GM21360 (cell line): ENCODE measurements at regions not wholly inside any gene's neighbourhood (a gene's known extent, or its start where the extent isn't known, plus 50 kb on each side); places are given as distances from the start of the nearest gene placed in this dataset.
"Not testable (repeated sequence)": the region's sequence is repeated elsewhere in the genome, so short reads cannot be mapped to it uniquely, and the experiment has no call there.

Experiments
- ATAC-seq: cut with Tn5 transposase; IDR thresholded peaks from one replicate; pipeline ENCODE4 v1.9.1; 2021; ENCODE audit warnings: mild to moderate bottlenecking, moderate library complexity; ENCODE audit not compliant: unreplicated experiment

GRCh38 chr3:99586701-99587100, 51.7 kb upstream of the COL8A1 start:
- no peak for ATAC-seq

DNA sequence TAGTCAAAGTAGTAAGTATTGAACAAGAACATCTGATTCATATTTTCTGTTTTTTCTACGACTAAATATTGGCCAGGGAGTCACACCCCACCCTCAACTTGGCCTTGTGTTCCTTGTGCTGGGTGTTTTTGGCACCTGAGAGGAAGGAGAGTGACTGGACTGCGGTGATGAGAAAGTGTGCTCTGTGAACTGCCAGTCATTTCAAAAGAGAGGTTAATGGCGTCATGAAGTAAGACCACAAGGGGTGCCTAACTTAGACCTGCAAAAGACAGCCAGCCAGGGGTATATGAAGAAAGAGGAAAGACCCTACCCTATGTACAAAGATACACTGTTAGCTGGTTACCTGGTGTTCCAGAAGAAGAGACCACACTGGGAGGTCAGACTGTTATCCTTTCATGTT, 58.4 kb upstream of the COL8A1 start:
- ATAC-seq, result no peak

GRCh38 chr3:99579246-99579645, 59.1 kb upstream of the COL8A1 start:
- no peak for ATAC-seq

GRCh38 chr3:99578339-99578970, 59.9 kb upstream of the COL8A1 start:
- no peak for ATAC-seq

DNA sequence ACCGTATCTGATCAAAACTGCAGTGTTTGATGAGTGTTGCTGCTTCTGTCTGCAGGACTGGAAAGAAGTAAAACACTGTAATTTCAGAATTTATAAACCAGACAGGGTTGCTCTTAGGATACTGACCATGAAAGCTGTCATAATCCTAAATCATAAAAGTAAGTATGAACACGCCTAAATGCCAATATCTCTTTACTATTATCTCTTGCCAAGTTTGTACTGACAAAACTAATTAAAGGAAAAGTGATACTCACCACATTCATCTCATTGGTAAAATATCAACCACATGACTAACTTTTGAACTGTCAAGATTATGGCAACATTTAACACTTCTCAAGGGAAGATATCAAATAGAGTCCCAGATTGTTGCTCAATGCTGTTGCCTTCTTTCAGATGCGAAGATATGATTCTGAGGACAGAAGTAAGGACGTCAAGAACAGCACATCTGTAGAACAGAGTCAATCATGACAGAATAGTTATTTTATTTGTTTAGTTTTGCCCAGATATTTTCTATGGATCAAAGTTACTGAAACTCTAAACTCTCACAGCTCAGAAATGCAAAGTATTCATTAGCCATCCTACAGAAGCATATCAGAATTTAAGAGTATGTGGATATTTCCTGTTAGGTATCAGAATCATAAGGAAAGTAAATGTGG, 61.4 kb upstream of the COL8A1 start:
- no peak for ATAC-seq

- ATAC-seq, result no peak
These were observed 62.7 kb upstream of the COL8A1 start for GRCh38 chr3:99575683-99576082.

- no peak for ATAC-seq
These were observed 68.3 kb upstream of the COL8A1 start for GRCh38 chr3:99570061-99570460.

- no peak for ATAC-seq
These were observed 69.6 kb upstream of the COL8A1 start for GRCh38 chr3:99568663-99569335.

GRCh38 chr3:99565331-99565730, 73.1 kb upstream of the COL8A1 start:
- ATAC-seq, result no peak

DNA sequence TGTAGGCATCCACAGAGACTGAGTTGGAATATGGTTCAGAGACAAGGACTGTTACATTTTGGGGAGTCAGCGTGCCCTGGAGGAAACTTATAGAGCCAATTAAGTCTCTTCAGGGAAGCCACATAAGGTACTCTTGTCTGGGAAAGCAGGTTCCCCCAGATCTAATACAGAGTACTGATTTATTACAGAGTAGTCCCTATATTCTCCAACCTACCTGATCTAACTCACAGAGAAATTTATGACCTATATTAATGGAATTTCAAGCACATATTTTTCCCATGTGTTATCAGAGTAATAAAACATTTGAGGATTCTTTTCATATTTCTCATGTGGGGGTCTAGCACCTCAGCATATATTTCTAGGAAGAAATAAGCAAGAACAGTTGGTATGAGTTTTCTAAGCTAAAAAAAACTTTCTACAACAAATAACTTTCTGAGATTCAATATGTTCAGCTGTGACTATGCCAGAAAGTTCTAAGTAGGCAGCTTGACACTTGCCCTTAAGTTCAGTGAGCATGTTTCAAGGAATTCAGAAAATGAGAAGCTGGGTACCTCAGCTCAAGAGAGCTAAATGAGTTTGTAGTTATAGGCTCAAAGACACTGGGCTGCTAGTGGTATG, 75.3 kb upstream of the COL8A1 start:
- ATAC-seq, result no peak

GRCh38 chr3:99562138-99562537, 76.3 kb upstream of the COL8A1 start:
- ATAC-seq, result no peak

DNA sequence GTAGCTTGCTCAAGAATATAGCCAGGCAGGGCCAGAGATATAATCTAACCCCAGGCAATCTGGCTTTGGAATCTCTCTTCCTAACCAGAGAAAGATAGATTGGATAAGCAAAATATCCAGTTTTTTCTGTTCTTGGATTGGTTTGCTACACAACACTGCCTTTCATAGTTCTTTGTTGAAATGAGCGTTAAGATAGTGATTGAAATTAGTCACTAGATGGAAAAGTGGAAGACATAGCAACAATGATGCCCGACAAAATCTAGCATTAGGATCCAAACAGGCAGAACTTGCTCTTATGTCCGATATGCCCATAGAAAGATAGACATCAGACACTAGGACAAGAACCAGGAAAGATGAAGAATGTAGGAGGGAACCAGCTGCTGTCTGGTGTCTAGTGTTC, 77.3 kb upstream of the COL8A1 start:
- no peak for ATAC-seq

DNA sequence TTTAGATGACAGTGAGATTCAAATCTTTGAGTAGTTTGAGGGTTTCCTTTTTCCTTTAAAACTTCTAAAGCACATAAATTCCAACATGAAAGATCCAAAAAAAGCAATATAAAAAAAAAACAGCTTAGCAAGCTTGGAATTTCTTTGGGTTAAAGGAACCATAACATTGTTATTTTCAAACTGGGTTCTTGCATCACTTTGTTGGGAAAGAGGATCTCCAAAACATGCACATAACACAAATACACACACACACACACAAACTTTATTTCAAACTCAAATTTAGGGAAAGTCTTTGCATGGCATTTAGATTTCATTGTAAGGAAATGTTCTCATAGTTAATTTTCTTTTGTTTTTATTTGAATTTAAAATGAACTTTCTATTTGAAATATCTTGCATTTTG, 79.2 kb upstream of the COL8A1 start:
- ATAC-seq, result no peak

DNA sequence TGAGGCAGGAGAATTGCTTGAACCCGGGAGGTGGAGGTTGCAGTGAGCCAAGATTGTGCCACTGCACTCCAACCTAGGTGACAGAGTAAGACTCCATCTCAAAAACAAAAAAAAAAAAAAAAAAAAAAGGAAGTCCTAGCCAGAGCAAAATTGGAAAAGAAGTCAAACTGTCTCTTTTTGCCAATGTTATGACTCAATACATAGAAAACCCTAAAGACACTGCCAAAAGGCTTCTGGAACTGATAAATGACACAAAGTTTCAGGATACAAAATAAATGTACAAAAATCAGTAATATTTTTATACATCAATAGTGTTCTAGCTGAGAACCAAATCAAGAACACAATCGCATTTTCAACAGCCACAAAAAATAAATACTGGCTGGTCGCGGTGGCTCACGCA, 82.5 kb upstream of the COL8A1 start:
- ATAC-seq, result not testable (repeated sequence)

- no peak for ATAC-seq
These were observed 86.9 kb upstream of the COL8A1 start for GRCh38 chr3:99551520-99551919.

DNA sequence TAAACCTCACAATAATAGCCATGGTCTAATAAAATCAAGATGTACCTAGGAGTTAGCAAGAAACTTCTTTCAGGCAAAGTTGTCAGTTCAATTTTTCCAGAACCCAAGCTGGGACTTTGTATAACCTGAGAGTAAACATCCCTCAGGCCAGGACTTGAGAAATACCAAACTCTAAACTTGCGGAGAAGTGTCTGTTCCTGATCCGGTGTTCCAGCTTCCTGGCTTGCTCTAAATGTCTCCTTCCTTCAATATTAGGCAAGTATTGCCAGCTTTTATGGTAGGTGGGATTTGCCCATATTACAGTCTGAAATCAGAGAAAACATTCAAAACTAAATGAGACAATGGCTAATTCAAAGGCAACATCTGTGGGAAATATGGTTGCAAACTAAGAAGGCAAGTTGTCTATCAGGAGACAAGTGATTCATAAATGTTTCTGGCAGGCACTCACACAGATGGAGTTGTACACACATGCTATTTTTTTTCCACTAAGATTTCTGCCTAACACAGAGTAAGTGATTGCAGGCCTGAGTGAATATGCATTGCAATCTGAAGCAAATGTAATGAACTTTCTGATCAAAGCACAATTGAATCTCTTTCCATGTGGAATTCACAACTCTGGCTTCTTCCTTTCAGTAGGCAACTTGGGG, 88.3 kb upstream of the COL8A1 start:
- ATAC-seq, result no peak

GRCh38 chr3:99549220-99549619, 89.2 kb upstream of the COL8A1 start:
- ATAC-seq, result no peak

GRCh38 chr3:99548674-99549073, 89.7 kb upstream of the COL8A1 start:
- no peak for ATAC-seq

GRCh38 chr3:99545941-99546580, 92.3 kb upstream of the COL8A1 start:
- ATAC-seq, result no peak

DNA sequence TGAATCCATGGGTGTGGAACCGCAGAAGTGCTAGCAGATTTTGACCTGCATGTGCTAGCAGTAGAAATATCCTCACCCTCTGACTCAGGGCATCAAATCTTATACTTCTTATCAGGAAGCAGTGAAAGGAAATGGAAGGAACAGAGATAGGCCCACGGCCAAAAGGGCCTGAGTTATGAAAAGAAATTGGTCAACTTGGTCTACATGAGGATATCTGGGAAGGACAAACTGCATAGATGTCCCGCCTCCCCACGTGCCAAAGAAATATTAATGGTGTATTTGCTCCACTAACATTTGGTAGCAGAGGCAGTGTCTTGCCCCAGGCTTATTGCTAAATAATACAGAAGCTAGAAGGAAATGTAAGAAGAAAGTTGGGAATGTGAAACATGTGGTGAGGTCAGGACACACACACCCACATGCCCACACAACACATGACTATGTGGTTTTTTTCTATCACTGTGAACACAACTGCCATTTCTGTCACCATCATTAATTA, 93.6 kb upstream of the COL8A1 start:
- no peak for ATAC-seq

- no peak for ATAC-seq
These were observed 94.6 kb upstream of the COL8A1 start for GRCh38 chr3:99543796-99544195.
